ENCODE measurements at regions not wholly inside any gene's neighbourhood (a gene's known extent, or its start where the extent isn't known, plus 50 kb on each side); places are given as distances from the start of the nearest gene placed in this dataset.

DNA sequence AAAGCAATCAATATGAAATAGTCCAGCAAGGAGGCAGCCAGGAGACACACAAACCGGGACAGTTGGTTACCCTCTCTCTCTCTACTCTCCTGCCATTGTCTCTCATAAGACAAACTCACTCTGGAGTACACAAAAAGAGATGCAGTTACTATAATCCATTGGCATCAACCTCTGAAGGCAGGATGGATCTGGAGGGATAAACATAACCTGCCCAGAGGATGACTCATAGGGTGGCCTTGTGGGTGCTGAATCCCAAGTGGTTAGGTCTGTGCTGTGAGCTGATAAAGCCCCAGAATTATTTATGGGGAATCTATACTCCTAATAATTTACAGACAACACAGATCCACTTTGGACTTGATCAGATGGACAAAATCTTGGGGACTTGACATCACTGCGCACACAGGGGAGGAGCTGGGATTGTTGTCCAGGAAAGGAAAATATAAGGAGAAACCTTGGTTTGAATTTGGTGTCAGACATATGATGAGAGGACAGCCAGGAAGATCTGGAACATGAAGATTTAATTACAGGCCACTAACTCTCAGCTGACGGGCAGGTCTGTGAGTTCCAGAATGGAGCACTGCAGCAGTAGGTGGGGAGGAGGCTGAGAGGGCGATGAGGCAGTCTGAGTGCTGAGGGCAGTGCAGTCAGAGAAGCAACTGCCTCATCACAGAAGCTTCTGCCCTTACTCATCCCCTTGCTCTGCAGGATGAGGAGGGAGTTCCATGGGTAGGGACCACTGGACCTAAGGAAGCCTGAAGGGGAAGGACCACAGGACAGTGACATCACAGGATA, 113.9 kb upstream of the PRSS58 start:
- no peak for DNase-seq (ENCODE audit: low read depth in 2 of 2)

DNA sequence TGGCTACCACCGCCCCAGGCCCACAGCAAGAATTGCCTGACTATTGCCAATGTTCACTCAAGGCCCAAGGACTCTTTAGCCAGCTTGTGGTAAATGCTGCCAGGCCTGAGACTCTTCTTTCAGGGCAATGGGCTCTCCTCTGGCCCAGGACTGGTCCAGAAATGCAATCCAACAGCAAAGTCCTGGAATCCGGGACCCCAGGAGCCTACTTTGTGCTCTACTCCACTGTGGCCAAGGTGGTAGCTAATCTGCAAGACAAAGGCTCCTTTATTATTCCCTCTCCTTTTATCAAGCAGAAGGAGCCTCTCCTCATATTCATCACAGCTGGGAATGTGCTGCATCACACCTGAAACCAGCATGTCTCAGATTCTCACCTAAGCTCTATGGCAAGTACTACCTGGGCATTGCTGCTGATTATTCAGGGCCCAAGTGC, 107.6 kb upstream of the PRSS58 start:
- DNase-seq (ENCODE audit: low read depth in 2 of 2), result no peak

DNA sequence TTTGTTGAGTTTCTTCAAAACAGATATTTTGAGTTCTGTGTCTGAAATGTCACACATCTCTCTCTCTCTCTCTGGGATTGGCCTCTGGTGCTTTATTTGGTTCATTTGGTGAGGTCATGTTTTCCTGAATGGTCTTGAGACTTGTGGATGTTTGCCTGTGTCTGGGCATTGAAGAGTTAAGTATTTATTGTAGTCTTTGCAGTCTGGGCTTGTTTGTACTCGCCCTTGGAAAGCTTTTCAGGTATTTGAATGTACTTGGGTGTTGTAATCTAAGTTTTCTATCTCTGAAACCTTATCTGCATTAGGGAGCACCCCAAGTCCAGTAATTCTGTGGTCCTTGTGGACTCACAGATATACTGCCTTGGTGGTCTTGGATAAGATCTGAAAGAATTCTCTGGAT, 106.7 kb upstream of the PRSS58 start:
- no peak for DNase-seq (ENCODE audit: low read depth in 2 of 2)

DNA sequence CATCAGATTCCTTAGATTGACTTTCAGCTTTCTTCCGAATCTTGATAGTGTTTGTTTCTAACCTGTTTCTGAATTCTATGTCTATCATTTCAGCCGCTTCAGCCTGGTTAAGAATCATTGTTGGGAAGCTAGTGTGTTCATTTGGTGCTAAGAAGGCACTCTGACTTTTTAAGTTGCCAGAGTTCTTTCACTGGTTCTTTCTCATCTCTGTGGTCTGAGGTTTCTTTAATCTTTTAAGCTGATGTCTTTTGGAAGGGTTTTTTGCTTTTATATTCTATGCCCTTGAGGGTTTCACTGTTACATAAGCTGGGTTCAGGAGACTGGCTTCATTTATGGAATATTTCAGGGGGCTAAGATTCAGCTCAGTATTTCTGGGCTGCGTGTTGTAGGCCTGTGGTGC, 104.5 kb upstream of the PRSS58 start:
- no peak for DNase-seq (ENCODE audit: low read depth in 2 of 2)

DNA sequence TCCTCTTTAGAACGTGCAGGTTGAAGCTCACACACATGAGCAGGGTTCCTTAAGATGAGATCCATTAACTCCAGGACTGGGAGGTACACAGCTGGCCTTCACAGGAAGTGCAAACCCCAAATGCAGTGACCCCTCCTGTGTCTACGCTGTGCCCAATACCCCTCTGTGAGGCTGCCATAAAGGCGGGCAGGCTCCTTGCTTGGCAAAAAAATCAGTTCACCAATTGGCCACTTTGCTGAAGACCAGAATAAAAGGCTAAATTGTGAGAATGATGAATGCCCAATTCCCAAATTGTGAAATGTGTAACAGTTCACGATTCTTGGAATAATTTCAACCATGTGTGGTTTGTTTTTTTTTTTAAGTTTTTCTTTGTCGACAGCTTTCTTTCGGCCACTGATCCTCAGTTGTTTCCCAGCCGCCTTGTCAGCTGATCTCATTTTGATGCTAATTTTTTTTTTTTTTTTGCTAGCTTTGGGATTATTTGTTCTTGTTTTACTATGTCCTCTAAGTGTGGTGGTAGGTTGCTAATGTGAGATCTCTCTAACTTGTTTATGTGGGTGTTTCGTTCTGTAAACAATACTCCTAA, 101.9 kb upstream of the PRSS58 start:
- no peak for DNase-seq (ENCODE audit: low read depth in 2 of 2)

DNA sequence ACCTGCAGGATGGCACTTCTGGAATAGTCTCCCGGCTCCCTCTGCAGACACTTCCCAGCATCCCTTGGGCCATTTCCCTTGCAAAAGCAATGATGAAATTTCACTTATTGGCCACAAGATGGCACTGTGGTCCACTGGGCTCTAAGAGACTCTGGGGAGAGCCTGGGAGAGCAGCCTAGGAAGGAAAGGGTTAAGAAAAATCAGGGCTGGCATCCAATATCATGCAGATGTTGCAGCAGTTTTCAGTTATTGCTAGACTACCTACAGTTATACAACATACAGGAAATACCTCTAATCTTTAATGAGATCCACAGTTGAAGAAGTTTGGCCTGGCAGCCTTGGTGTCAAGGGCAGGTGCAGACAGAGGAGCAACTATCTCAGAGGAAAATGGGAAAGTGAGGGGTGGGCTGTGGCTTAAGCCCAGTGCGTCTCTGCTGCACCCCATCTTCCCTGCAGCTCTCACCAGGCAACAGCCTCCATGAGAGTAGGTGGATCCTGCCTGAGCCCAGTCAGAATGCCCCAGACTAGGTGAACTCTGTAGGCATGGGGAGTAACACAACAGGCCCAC, 100.2 kb upstream of the PRSS58 start:
- no peak for DNase-seq (ENCODE audit: low read depth in 2 of 2)

DNA sequence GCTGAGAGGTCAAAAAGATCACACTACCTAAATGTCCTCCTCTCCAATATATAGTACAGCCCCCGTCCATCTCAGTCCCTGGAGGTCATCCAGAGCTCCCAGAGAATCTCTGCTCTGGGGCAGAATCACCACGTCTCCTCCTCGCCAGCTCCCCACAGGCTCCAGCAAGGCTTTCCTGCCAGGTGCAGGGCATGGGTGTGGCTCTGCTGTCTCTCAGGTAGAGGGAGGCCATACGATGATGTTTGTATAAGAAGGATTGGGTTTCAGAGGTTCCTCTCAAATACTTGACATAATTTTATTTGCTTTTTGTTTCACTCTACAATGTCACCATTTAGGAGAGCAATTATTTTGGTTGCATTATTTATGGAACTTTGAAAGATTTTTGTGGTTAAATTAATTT, 98.3 kb upstream of the PRSS58 start:
- DNase-seq (ENCODE audit: low read depth in 2 of 2), result no peak

DNA sequence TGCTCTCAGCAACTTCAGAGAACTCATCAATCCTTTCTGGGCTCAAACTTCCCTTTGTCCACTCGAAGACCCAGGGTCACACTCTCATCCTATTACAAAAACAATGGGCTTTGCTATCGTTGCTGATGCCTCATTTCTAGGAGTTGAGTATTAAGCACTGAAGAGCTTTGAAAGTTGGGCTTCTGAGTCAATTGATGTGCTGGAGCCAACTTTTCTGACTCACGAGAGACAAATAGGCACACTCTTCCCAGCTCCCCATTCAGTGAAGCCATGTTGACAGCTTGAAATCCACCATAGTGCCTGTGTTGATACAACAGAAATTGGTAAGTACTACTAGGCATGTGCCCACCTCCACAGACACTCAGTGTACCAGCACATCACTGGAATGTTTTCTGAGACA, 97.5 kb upstream of the PRSS58 start:
- DNase-seq (ENCODE audit: low read depth in 2 of 2), result no peak

DNA sequence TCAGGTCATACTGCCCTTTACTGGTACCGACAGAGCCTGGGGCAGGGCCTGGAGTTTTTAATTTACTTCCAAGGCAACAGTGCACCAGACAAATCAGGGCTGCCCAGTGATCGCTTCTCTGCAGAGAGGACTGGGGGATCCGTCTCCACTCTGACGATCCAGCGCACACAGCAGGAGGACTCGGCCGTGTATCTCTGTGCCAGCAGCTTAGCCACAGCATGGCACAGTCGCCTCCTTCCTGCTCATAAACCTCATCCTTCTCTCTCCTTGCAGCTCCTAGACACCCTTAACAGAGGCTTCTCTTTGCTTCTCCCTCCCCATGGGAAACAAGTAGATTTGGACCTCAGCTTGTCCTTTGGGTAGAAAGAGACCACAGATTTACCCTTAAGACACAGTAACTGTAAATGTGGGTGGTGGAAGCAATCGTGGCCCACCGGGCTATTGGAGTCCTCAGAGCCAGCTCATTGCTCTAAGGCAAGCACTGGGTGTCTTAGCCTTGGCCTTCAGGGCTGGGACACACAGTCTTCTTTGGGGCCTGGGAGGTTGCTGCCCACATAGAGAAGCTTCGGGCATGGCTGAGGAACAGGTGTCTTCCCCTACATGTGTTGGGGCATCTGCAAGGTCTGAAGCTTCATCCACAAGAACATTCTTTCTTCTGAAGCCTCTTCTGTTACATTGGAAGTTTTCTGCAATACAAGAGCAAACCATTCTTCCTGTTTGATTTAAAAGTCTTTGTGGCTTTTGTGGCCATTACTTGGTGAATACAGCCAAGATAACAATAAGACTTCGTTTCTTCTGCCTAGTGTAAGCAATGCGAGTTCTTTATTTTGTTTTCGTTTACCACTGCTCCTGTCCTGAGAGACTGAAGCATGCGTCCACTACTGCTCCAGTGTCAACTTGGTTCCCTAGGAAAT, 95.5 kb upstream of the PRSS58 start:
- no peak for DNase-seq (ENCODE audit: low read depth in 2 of 2)

DNA sequence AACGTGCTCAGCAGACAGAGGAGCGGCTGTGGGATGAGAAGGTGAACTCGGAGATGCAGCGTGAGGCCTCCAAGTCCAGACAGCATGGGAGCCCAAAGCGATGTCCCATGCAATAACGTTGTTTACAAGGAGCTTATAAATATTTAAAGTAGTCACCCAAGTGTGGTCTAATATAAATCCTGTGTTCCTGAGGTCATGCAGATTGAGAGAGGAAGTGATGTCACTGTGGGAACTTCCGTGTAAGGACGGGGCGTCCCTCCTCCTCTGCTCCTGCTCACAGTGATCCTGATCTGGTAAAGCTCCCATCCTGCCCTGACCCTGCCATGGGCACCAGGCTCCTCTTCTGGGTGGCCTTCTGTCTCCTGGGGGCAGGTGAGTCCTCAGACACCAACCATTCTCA, 94.7 kb upstream of the PRSS58 start:
- no peak for DNase-seq (ENCODE audit: low read depth in 2 of 2)

DNA sequence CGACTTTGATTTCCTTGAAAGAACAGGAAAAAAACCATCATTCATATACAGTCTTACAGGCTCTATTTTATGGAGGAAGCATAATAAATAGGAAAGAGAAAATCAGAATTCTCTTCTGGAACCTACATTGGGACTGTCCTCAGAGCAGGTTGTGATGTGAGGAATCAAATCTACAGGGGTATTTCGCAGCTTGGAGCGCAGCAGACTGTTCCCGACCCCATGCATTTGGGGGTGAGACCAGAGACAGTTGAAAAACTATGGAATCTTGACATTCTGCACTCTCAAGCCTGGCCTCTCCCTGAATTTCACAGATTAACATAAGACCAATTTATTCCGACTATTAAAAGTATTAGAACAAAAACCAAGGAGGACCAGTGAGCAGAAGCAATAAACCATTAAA, 93.3 kb upstream of the PRSS58 start:
- no peak for DNase-seq (ENCODE audit: low read depth in 2 of 2)

DNA sequence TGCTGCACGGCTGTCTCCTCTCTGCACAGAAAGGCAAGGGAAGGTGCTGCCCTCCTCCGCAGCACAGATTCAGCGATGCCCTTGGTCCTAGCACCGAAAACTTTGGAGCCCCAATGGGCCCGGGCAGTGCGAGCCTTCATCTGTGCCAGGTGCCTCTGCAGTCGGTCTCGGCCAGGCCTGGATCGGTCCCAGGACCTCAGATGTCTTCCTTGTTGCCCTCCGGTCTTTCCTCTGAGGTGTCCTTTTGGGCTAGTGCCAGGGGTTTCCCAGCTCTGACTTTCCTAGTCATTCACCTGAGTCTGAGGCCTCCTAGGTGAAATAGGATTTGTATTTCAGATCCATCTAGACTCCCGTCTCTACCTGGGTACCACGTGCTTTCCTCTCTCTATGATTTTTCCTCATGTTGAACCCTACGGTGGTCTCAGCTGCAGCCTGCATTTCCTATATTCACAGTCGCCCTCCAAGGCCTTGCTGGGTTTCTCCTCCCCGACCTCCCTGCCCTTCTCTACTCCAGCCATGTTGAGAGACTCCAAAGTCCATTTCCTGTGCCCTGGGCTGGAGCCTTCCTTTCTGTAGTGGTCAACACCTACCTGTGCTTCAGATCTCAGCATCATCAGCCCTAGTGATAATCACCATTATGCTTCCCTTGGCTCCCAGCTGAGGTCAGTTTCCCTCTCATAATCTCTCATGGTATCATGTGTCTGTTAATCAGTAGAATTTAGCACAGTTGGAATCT, 92.0 kb upstream of the PRSS58 start:
- DNase-seq (ENCODE audit: low read depth in 2 of 2), result no peak

DNA sequence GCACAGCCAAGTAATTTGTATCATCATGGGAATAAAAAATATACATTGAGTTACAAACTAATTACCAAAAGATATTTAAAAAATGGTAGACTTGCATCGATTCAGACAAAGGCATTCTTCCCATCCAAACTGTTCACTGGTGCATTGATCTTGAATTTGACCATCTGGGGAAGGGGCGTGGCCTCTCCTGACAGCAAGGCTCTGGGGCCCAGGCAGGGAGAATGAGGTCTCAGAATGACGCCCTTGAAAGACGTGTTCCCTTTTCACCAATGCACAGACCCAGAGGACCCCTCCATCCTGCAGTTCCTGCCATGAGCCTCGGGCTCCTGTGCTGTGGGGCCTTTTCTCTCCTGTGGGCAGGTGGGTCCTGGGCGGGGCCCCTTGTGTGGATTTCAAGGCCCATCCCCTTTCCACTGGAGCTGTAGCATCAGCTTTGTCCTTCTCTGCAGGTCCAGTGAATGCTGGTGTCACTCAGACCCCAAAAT, 91.1 kb upstream of the PRSS58 start:
- no peak for DNase-seq (ENCODE audit: low read depth in 2 of 2)

DNA sequence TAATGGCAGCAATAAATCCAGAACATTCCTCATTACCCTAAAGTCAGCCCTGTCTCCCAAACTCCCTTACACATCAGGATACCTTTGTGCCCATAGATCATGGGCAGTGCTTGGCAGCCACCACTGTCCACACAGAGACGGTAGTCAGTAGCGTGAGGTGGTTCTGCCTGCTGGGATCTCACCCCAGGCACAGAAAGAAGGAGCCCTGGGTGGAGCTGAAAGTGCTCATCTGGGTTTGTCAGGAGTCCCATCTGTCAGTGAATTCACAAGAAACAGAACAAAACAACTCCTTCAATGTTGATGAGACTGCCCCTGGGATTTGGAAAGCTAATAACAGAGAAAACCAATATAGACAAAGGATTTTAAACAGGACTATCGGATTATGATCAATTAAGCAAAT, 90.2 kb upstream of the PRSS58 start:
- DNase-seq (ENCODE audit: low read depth in 2 of 2), result no peak

DNA sequence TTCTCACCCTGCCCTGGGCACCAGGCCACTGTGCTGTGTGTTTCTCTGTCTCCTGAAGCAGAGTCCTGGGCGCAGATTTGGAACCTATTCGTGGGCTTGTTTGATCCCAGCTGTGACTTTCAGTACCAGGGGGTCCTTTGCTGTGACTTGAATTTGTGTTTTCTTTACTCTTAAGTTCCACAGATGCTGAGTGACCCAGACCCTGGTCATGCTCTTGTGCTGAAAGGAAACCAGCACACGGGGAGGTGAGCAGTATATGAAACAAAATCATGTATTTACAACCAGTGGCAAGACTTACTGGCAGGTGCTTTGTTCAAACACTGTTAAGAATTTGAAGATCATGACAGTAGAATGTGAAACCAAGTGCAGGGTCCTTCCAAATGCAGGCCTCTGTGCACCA, 89.2 kb upstream of the PRSS58 start:
- no peak for DNase-seq (ENCODE audit: low read depth in 2 of 2)

DNA sequence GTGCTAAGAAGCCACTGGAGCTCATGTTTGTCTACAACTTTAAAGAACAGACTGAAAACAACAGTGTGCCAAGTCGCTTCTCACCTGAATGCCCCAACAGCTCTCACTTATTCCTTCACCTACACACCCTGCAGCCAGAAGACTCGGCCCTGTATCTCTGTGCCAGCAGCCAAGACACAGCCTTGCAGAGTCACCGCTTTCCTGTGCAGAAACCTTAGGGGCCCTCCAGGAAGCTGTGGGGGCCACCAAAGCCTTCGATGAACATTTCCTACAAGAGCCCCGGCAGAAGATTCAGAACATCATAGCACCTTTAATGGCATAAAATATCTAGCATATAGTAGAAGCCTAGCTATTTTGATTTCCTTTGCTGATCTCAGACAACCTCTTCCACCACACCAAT, 88.0 kb upstream of the PRSS58 start:
- DNase-seq (ENCODE audit: low read depth in 2 of 2), result no peak

DNA sequence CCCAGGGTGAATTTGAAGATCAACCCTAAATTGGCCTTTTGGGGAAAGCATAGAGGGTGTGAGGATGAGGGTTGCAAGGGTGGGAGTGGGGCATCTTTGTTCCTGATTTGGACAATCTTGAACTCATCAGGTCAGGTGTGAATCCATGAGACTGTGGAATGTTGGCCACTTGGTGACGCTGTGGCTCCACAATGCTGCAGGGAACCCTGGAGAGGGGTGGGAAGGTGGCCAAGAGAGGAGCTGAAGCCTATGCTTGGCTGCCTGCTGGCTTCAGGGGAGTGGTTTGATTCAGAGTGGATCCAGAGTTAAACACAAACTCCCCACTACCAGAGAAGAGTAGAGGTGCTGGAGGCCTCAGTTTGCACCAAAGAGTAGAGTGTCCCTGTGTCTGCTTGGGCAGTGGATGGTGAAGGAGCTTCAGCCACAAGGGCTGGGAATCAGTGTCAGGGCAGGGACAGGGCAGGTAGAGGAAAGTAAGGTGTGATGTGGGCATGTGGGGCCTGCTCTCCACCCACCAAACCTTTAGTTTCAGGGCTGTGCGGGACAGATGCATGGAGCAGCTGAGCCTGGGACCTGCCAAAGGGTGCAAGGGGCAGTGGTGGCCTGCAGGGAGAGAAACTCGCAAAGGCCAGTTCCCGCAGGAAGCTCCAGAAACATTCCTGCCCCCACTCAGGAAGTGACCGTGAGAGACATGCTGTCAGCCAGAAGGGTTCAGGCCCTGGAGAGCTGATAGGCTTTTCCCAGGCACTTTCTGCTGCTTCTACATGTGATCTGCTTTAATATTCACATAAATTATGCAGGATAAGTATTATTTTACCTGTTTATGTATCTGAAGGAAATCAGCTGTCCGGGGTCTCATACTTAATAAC, 81.0 kb upstream of the PRSS58 start:
- no peak for DNase-seq (ENCODE audit: low read depth in 2 of 2)

DNA sequence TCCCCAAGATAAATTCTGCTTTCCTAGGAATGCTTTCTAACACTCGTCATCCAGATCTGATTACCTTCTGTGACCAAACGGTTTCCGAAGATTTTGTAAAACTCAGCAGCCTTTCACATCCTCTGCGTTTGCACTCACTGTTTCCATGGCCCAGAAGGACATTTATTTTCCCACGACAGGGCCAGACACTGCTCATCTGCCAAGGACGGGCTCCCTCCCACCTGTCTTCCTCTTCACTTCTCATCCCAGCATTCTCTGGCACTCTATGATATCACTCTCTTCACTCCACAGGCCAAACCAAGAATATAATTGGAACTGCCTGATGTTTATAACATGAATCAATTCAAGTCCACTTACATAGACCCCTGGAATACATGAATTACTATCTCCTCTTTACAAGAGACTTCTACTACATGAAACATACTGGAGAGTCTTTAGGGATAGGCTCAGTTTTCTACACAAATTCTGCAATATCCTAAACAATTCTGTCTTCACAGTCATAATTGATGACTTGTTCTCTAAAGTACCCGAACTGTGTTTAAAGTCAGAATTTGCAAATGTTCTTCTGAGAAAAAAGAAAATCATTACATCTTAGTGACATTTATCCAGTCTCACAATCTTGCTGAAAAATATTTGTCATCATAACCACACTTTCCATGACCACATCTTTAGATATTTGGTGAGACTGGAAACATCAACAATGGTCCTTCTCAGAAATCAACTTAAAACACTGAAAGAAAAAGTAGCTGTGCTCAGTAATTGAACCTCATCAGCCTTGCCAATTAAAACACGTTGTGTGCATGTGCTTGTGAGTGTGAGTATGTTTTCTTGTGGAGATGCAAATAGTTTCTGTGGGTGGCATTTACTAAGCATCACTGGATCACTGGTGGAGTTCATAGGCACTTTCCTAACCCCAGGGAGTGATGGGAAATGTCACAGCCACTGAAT, 79.5 kb upstream of the PRSS58 start:
- no peak for DNase-seq (ENCODE audit: low read depth in 2 of 2)

DNA sequence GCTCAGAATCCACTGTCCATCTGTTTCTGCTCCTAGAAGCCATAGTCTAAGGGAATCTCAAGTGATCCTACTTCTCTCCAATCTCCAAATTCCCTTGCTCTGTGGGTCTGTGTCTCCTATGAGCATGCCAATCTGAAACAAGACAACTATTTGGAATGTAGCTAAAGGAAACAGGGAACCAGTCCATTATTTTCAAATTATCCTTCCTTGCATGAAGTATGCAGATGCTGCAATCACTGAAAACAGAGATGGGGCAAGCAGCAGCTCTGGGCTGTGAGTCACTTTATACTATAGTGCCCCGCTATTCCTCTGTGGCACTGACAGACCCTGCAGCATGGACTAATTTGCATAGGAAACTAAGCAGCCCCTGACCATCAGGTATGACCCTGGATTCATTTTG, 76.9 kb upstream of the PRSS58 start:
- DNase-seq (ENCODE audit: low read depth in 2 of 2), result no peak

Measured in stimulated activated CD8-positive, alpha-beta memory T cell treated with anti-CD3 and anti-CD28 coated beads, Interleukin-2, amount 100 ng/mL, for 1 hour (primary cell).